Right ventricle myocardium superior (tissue), 1 donor: ENCODE measurements at regions not wholly inside any gene's neighbourhood (a gene's known extent, or its start where the extent isn't known, plus 50 kb on each side); places are given as distances from the start of the nearest gene placed in this dataset.

Experiments
- ATAC-seq: fragments of 200-7000 bp; cut with Tn5 transposase; one replicate; pipeline ENCODE4 v1.9.1; 2020; ENCODE audit warnings: mild to moderate bottlenecking; ENCODE audit not compliant: poor library complexity
- DNase-seq: peaks from one replicate; pipeline ENCODE4 v3.0.0-alpha.2; 2020
- intact Hi-C: fragments of 100-400 bp; cut with DNase I; formaldehyde crosslinking; loops from one replicate; pipeline ENCODE4 v1.11.2; 2022
- donor health status: DM: no; HTN: yes; CAD: no; lungs with severe emphysema.

DNA sequence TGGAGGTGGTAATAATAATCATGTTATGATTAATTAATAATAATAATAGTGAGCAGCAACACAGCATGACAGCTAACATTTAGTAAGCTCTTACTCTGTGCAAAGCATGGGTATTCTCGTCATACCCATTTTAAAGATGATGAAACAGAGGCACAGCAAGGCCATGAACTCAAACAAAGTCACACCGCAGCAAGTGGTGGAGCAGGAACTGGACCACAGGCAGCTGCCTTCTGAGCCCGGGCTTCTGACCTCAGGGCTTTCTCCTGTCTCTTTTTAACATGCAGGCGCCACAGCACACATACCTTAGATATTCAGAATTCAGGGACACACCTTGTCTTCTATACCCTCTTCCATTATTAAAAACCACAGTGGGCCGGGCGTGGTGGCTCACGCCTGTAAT, 50.7 kb upstream of the SPATA12 start:
- intact Hi-C loops: no loop called here
- no peak for ATAC-seq
- DNase-seq: no peak

DNA sequence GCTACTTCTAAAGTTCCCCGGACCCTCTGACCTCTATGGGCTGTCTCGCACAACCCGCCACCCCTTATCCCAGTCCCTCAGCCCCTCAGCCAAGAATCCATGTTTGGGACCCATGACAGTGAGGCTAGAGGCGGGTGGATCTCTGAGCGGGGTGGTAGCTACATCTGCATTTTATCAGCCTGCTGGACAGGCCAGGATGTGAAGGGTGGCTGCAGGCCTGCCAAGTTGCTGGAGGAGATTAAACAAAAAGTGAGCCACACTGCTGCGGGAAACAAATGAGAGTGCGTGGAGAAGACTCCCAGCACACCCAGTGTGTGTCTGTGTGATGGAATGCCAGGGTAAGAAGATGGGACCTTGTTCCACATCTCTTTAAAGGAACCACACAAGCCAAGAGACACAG, 51.1 kb upstream of the SPATA12 start:
- DNase-seq (peak; percentile 53), ATAC-seq (peak; percentile 53)
- intact Hi-C loops: no loop called here

DNA sequence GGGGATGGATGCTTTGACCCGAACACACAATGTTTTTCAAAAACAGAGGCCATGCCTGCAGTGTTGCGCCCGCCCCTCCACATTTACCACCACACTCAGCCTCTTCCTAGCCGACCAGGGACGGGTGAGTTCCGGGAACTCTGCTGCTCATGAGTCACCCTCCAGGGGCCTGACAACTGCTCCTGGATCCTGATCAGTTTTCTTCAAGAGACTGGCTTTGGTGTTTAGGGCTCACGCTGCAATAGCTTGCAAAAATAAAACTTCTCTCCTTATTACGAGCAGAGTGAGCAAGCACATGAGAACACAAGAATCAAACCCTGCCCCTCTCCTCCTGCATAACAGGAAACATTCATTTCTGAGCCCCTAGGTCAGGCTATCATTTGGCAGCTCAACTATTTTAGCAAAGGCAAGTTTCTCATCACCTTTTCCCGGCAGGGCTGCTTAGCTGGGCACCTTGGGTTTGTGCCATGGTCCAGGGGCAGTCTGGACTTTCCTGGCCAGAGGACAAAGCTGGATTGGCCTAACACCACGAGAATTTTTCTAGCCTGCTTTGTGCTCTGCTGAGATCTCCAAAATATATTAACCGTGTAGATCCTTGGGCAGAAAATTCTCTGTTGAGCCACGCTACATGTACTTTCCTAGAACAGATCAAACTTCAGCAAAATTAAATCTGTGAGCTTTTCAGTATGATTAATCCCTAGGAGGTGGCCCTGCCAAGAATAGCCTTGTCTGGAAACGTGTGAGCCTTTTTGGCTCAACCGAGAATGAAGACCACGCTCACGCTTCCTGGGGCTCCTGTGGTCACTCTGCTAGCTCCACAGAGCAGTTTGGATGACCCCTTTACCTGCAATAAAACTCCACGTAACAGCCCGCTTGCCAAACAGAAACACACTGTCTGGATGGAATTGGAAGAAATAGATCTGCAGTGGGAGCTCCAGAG, 52.7 kb upstream of the SPATA12 start:
- peak; percentile 87 for ATAC-seq
- intact Hi-C loops: no loop called here
- peak; percentile 74 for DNase-seq

GRCh38 chr3:57006949-57007419, 53.5 kb upstream of the SPATA12 start:
- no peak for ATAC-seq
- intact Hi-C loops: no loop called here
- no peak for DNase-seq

DNA sequence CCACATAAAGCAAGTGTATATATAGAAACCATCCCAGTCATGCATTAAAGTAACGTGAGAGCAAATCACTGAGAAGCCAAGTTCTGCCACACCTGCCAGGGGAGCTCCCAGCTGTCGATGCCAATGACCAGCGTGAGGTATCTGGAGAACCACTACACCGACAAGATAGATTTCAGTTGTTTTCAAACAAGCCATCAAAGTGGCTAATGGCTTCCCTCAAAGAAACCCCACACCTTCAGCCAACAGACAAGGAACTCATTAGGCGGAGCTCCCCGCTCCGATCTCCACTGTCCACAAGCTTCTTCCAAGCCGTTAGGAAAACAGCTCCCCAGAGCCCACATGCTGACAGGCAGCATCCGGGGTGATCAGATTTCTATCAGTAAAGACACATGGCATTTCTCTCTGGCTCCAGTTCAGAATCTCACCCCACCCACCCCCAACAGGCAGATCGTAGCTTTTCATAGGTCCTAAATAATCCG, 54.2 kb upstream of the SPATA12 start:
- DNase-seq (no peak), ATAC-seq (no peak)
- intact Hi-C loops: no loop called here

- DNase-seq (no peak), ATAC-seq (no peak)
- intact Hi-C loops: no loop called here
Observed at GRCh38 chr3:57004229-57004628, 56.2 kb upstream of the SPATA12 start.

GRCh38 chr3:57003676-57004075, 56.8 kb upstream of the SPATA12 start:
- no peak for DNase-seq
- no peak for ATAC-seq
- intact Hi-C loops: no loop called here

DNA sequence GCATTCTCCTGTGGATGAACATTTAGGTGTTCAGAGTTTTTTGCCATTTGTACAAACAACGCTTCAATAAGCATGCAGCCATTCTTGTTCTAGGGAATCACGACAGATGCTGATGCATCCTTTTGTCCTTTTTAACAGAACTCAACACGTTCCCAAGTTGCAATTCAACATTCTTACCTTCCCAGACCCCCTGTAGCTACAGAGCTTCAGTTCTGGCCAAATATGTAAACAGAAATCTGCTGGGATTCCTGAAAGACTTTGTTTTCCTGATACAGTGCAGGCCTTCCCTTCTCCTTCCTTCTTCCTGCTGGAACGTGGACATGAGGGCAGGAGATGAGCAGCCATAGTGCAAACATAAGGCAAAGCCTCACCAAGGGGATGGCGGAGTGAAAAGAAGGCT, 59.1 kb upstream of the SPATA12 start:
- DNase-seq (no peak), ATAC-seq (no peak)
- intact Hi-C loops: no loop called here

GRCh38 chr3:57000012-57000411, 60.5 kb upstream of the SPATA12 start:
- DNase-seq (no peak), ATAC-seq (no peak)
- intact Hi-C loops: no loop called here

- ATAC-seq (no peak), DNase-seq (no peak)
- intact Hi-C loops: loop anchor here (5.0 kb wide), 1 partner anchor 78 kb away; no protein-coding TSS in a partner anchor
Observed at GRCh38 chr3:56999547-56999946, 60.9 kb upstream of the SPATA12 start.

DNA sequence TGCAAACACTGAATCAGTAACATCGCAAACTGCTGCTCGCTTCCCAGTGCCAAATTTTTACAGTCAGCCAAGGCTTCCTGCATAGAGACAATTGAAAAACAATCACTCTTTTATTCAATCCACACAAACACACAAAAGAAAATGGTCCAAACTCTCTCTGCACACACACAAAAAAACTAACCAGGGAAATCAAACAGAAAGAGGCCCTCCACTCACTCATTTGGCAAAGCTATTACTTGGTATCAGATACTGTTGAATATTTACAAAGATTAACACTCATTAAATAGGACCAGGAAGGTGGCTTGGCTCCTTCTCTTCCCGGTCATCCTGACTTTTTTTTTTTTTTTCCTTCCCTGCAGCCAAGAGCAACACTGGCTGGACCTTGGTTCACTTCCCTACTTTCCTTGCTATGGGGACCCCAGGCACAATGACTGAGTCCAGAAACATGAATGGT, 62.4 kb upstream of the SPATA12 start:
- intact Hi-C loops: loop anchor here (5.0 kb wide), 1 partner anchor 79 kb away; no protein-coding TSS in a partner anchor
- peak; percentile 34 for ATAC-seq
- no peak for DNase-seq

DNA sequence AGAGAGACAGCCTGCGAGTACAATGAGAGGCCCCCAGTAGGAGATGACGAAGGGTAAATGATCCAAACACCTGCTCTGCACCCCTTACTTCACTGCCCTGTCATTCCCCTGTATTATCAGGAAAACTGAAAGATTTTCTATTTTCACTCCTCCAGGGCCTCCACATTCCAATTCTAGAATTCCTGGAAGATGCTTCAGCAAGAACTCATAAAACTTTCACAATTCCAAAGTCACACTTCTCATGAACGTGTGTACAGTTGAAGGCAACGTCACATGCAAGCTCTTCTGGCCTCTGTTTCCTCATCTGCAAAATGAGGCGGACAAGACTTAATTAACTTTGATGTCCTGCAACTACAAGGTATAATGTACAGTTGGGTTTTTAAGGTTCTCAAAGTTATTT, 62.8 kb upstream of the SPATA12 start:
- peak; percentile 10 for ATAC-seq
- DNase-seq: no peak
- intact Hi-C loops: loop anchor here (5.0 kb wide), 1 partner anchor 80 kb away; no protein-coding TSS in a partner anchor

DNA sequence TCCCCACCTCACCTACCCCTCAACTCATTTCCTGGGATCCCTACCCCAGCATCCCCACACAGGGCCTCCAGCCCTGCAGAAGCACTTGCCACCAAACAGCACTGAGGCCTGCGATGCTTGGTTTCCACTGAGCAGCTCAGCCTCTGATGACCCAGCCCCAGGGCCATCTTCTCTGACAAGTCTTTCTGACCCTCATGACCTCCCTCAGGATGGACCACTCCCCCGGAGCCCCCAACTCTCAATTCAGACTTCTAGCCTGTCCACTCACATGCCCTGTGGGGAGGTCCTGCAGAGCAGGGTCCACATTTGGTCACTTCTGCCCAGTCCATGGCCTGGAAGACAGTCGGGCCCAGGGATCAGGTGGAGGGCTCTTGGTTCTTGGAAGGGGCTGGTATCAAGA, 63.4 kb upstream of the SPATA12 start:
- ATAC-seq (no peak), DNase-seq (no peak)
- intact Hi-C loops: loop anchor here (5.0 kb wide), 1 partner anchor 80 kb away; no protein-coding TSS in a partner anchor

DNA sequence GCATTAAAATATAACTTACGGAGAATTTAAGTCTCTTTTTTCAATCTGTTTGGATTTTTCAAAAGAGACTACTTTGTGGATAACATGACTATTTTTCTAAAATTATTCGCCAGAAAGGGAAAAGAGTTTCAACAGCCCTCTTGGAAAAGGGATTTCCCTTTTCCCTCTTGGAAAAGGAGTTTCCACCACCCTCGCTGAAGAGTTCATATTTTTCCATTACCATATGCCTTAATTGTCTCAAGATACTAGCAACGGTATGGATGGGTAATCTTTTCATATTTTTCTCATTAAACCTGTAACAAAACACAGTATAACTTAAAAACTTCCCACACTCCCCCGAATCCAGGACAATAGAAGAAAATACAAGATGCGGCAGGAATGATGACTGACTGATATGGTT, 66.1 kb upstream of the SPATA12 start:
- DNase-seq (no peak), ATAC-seq (no peak)
- intact Hi-C loops: no loop called here

- intact Hi-C loops: no loop called here
- DNase-seq: no peak
- ATAC-seq: no peak
Observed at GRCh38 chr3:56990641-56991015, 69.8 kb upstream of the SPATA12 start.

DNA sequence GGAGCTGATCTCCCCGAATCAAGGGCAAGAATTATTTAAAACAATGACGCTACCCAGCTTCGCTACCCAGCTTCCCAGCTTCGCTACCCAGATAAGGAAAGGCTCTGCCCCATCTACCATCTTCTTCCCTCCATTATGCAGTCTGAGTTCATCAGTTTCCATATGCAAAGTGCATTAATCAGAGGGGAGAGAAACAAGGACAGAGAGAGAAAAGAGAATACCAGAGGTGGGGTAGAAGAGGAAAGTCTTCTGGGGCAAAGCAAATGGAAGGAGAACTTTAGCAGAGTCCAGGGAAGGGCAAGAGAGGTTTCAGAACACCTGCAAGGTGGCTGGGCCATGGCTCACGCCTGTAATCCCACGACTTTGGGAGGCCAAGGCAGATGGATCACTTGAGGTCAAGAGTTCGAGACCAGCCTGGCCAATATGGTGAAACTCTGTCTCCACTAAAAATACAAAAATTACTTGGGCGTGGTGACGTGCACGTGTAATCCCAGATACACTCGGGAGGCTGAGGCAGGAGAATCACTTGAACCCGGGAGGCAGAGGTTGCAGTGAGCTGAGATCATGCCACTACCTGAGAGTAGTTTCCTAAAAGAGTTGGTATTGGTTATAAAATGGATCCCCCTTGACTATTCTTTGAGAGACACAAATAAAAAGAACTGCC, 70.4 kb upstream of the SPATA12 start:
- ATAC-seq (no peak), DNase-seq (no peak)
- intact Hi-C loops: loop anchor here (2.0 to 10.0 kb wide), 3 partner anchors 55 to 287 kb away; partner anchors contain the start of gene ARHGEF3

DNA sequence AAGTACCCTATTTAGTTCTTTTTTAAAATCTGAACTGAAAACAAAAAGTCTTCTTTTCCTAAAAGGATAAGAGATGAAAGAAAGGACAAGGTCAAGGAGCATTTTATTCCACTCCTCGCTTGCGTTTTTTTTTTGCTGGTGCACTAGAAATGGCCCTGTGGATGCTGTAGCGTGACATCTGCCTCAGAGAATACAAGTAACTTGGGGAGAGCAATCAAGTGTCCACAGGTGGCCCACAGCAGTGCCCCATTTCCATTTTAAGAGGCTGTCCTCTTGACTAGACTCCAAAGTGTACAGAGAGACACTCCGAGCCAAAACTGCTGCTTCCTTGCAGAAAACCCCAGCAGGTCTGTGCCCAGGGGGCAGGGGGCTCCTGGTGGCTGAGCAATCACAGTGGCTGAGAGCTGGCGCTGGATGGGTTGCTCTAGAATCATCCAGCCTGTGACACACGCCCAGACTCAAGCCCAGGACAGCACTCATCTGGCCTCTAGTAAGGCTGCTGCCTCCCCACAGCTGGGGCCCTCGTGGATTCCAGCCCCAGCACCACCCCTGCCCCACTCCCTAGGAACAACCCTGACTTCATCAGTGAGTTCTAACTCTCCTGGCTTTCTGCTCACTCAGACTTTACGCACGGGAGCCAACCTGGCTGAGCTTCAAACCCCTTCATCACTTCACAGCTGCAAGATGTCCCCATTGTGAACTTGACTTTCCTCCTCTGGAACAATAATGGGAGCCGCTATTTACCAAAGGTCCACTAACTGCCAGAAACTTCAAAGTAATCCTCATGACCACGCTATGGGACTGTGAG, 71.1 kb upstream of the SPATA12 start:
- ATAC-seq (peak; percentile 76), DNase-seq (peak; percentile 74)
- intact Hi-C loops: loop anchor here (2.0 to 10.0 kb wide), 3 partner anchors 55 to 287 kb away; partner anchors contain the start of gene ARHGEF3

DNA sequence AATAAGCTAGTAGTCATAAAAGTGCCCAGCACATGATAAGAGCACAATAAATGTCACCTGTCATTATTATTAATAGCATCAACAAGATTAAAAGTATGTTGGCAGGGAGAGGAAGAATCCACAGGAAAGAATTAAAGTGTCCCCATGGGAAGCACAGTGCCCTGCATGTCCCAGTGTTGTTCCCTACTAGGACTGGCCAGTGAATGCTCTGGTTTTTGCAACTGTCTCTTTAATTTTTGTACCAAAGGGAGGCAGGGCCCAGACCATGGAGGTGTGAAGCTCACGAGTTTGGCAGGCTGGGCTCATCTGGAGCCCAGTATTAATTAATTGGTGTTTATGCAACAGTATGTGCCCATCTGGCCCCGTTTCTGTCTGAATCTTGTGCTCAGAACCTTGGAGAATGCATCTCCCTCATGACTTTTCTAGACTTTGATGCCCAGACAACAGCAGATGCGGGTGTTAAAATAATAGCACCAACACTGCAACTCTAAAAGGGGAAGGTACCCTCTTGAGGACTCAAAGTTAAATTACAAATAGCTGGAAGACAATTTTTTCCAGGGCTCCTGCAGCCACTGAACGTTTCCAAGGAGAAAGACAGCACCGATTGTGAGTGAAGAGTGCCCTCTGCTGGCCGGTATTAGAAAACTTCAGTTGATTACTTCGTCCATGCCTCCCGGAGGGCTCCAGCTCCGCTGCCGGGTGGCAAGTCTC, 71.9 kb upstream of the SPATA12 start:
- DNase-seq (peak; percentile 73), ATAC-seq (peak; percentile 91)
- intact Hi-C loops: loop anchor here (2.0 to 10.0 kb wide), 3 partner anchors 54 to 286 kb away; partner anchors contain the start of gene ARHGEF3
